Loucy (cell line): ENCODE measurements at regions not wholly inside any gene's neighbourhood (a gene's known extent, or its start where the extent isn't known, plus 50 kb on each side); places are given as distances from the start of the nearest gene placed in this dataset.

Experiments used
- H2AFZ ChIP-seq: fragments of 200-600 bp; sonication (generic); 2 replicates; pipeline ENCODE4 v1.6.0; 2016; ENCODE audit warnings: antibody characterized with exemption, mild to moderate bottlenecking, low read length, moderate library complexity
- H3F3A ChIP-seq: fragments of 200-600 bp; 2 replicates; pipeline ENCODE4 v1.6.0; 2016; ENCODE audit warnings: antibody characterized with exemption, low read depth, mild to moderate bottlenecking
- H3K27me3 ChIP-seq: fragments of 200-600 bp; sonication (generic); 2 replicates; pipeline ENCODE4 v1.6.1; 2014; ENCODE audit warnings: low read length, mild to moderate bottlenecking; ENCODE audit not compliant: insufficient read depth, poor library complexity, severe bottlenecking
- H3K36me3 ChIP-seq: fragments of 200-600 bp; sonication (generic); 2 replicates; pipeline ENCODE4 v1.6.1; 2016; ENCODE audit warnings: low read length; ENCODE audit not compliant: insufficient read depth
- H3K4me1 ChIP-seq: fragments of 200-600 bp; sonication (generic); 2 replicates; pipeline ENCODE4 v1.5.1; 2014; ENCODE audit warnings: low read length, mild to moderate bottlenecking; ENCODE audit not compliant: insufficient read depth, poor library complexity, severe bottlenecking
- H3K4me2 ChIP-seq: fragments of 200-600 bp; sonication (generic); 2 replicates; pipeline ENCODE4 v1.6.0; 2014; ENCODE audit warnings: antibody characterized with exemption, low read length, low read depth, mild to moderate bottlenecking; ENCODE audit not compliant: poor library complexity, severe bottlenecking
- H3K4me3 ChIP-seq: fragments of 200-600 bp; sonication (generic); 2 replicates; pipeline ENCODE4 v1.5.1; 2014; ENCODE audit warnings: low read length, mild to moderate bottlenecking, mixed read lengths; ENCODE audit not compliant: poor library complexity, severe bottlenecking
- H3K79me2 ChIP-seq: fragments of 200-600 bp; sonication (generic); 2 replicates; pipeline ENCODE4 v1.6.1; 2014; ENCODE audit warnings: low read length; ENCODE audit not compliant: insufficient read depth
- H3K9ac ChIP-seq: fragments of 200-600 bp; sonication (generic); 2 replicates; pipeline ENCODE4 v1.6.0; 2014; ENCODE audit warnings: mild to moderate bottlenecking, low read depth, low read length, moderate library complexity; ENCODE audit not compliant: poor library complexity, severe bottlenecking
- H3K9me2 ChIP-seq: fragments of 200-600 bp; sonication (generic); replicated peaks from 2 replicates; pipeline ENCODE4 v1.6.1; 2016; ENCODE audit warnings: low read depth, low read length, mixed read lengths
- H3K9me3 ChIP-seq: fragments of 200-600 bp; sonication (generic); 2 replicates; pipeline ENCODE4 v1.6.1; 2014; ENCODE audit warnings: mild to moderate bottlenecking, antibody characterized with exemption, low read length, low read depth; ENCODE audit not compliant: insufficient read depth
- H4K20me1 ChIP-seq: fragments of 200-600 bp; sonication (generic); 2 replicates; pipeline ENCODE4 v1.6.0; 2014; ENCODE audit warnings: antibody characterized with exemption, low read length, mild to moderate bottlenecking; ENCODE audit not compliant: insufficient read depth, poor library complexity, severe bottlenecking
- EZH2phosphoT487 ChIP-seq: fragments of 200-600 bp; IDR thresholded peaks from 2 replicates; pipeline ENCODE4 v1.6.1; 2018; ENCODE audit warnings: antibody characterized with exemption, mild to moderate bottlenecking, moderate library complexity, borderline replicate concordance
- TF ChIP-seq, protein P1 (sequence below): fragments of 200-600 bp; sonication (generic); conservative IDR thresholded peaks from 2 replicates; pipeline ENCODE4 v1.5.1; 2014; ENCODE audit warnings: mild to moderate bottlenecking, antibody characterized with exemption, low read length

DNA sequence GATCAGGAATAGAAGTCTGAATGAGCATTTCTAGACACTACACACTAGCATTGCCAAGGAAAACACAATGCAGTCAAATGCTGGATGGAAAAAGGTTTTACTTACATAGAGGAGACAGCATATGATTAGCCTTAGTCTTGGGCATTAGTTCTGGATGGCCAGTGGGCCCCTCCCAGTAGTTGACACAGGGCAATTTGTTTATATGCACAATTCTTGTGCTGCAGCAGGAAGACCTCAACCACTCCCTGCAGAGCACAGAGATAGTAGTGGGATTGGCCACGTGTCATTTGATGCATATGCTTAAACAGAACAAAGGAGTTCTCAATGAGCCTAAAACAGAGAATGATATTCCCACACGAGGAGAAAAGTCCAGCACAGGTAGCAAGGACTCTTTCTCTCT lies 1496.2 kb upstream of the CDH6 start:
- H3K9me3 ChIP-seq, result no peaks in the 10 kb centered on the region
- H4K20me1 ChIP-seq, result no peaks in the 10 kb centered on the region
- no peak overlapping the region for H3K9ac ChIP-seq
- H3K4me1 ChIP-seq, result no peaks in the 10 kb centered on the region
- no peaks in the 10 kb centered on the region for H3K9me2 ChIP-seq
- H3K4me3 ChIP-seq, result no peak overlapping the region
- no peaks in the 10 kb centered on the region for H3F3A ChIP-seq
- no peaks in the 10 kb centered on the region for H3K27me3 ChIP-seq
- H2AFZ ChIP-seq, result no peak overlapping the region
- TF ChIP-seq, protein P1, sequence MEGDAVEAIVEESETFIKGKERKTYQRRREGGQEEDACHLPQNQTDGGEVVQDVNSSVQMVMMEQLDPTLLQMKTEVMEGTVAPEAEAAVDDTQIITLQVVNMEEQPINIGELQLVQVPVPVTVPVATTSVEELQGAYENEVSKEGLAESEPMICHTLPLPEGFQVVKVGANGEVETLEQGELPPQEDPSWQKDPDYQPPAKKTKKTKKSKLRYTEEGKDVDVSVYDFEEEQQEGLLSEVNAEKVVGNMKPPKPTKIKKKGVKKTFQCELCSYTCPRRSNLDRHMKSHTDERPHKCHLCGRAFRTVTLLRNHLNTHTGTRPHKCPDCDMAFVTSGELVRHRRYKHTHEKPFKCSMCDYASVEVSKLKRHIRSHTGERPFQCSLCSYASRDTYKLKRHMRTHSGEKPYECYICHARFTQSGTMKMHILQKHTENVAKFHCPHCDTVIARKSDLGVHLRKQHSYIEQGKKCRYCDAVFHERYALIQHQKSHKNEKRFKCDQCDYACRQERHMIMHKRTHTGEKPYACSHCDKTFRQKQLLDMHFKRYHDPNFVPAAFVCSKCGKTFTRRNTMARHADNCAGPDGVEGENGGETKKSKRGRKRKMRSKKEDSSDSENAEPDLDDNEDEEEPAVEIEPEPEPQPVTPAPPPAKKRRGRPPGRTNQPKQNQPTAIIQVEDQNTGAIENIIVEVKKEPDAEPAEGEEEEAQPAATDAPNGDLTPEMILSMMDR, result no peak
- TF ChIP-seq EZH2phosphoT487, result no peak
- H3K79me2 ChIP-seq, result no peaks in the 10 kb centered on the region
- H3K4me2 ChIP-seq, result no peak overlapping the region
- no peaks in the 10 kb centered on the region for H3K36me3 ChIP-seq

DNA sequence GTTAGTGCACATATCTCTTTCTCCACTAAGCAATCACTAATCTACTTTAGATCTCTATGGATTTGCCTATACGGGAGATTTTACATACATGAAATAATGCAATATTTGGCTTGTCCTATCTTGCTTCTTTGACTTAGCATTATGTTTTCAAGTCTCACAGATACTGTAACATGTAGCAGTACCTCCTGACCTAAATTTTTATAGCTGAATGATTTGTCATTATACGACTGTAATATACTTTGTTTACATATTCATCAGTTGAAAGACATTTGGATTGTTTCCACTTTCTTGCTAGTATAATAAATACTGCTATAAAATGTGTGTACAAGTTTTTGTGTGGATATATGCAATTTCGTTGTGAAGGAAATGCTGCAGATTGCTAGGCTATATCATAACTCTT lies 1520.8 kb upstream of the CDH6 start:
- Histone ChIP-seq H3K79me2 (no peaks in the 10 kb centered on the region), H3K9ac (no peak overlapping the region), H3K4me1 (no peaks in the 10 kb centered on the region), H3F3A (no peaks in the 10 kb centered on the region), H3K9me3 (no peaks in the 10 kb centered on the region; the same call in 1 of the 2 replicates), H3K27me3 (no peaks in the 10 kb centered on the region), H2AFZ (no peak overlapping the region), H3K36me3 (no peaks in the 10 kb centered on the region), H3K4me3 (no peak overlapping the region), H4K20me1 (no peaks in the 10 kb centered on the region), H3K9me2 (no peaks in the 10 kb centered on the region), H3K4me2 (no peak overlapping the region)
- TF ChIP-seq, protein P1, result no peak
- TF ChIP-seq EZH2phosphoT487, result no peak

- H3K4me3 ChIP-seq, result no peak overlapping the region
- H4K20me1 ChIP-seq, result no peaks in the 10 kb centered on the region
- H2AFZ ChIP-seq, result no peak overlapping the region
- no peaks in the 10 kb centered on the region for H3K4me1 ChIP-seq
- TF ChIP-seq, protein P1, result no peak
- TF ChIP-seq EZH2phosphoT487, result no peak
- no peaks in the 10 kb centered on the region for H3K36me3 ChIP-seq
- H3K4me2 ChIP-seq, result no peak overlapping the region
- no peaks in the 10 kb centered on the region for H3K9me2 ChIP-seq
- H3K9me3 ChIP-seq, result no peaks in the 10 kb centered on the region
- no peaks in the 10 kb centered on the region for H3K27me3 ChIP-seq
- no peaks in the 10 kb centered on the region for H3F3A ChIP-seq
- no peak overlapping the region for H3K9ac ChIP-seq
- no peaks in the 10 kb centered on the region for H3K79me2 ChIP-seq
Observed at GRCh38 chr5:29662876-29663275, 1530.6 kb upstream of the CDH6 start.
